Epidermal melanocyte (primary cell): ENCODE measurements at regions not wholly inside any gene's neighbourhood (a gene's known extent, or its start where the extent isn't known, plus 50 kb on each side); places are given as distances from the start of the nearest gene placed in this dataset.

Experiments used
- DNase-seq: peaks from one replicate; pipeline ENCODE4 v3.0.0; 2011; ENCODE audit warnings: low spot score; ENCODE audit not compliant: insufficient read length

GRCh38 chr1:195939844-195940243, 668.4 kb downstream of the KCNT2 start:
- no peak for DNase-seq

DNA sequence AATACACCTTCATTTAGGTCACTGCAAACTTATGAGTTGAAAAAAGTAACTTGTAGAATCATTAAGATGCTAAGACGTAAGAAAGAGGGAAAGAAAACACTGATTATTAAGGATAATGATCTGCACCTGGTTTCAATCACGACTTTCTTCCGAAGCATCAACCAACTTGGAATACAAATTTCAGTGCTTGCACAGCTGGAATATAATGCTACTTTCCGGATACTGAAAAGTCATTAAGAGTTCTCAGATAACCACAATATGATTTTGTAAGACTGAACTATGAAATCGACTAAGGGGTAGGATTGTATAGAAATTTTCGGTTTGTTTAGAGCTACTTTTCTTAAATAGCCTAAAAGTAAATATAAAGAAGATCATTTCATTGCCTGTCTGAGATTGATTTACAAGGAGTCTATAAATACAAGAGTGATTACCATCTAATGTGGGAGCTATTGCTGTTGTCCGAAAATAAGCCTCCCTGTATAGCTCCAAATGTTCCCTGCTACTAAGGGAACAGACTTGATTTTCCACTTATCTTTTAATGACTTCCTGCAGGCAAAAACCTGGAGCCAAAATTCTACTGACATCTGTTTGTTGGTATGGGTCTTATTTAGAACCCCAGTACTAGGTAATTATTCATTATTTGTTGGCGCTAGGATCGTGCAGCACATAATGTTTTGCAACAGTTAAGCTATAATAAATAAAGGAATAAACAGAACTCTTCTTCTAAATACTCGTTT, 673.3 kb downstream of the KCNT2 start:
- DNase-seq: no peak

GRCh38 chr1:195933835-195934234, 674.4 kb downstream of the KCNT2 start:
- no peak for DNase-seq

GRCh38 chr1:195915826-195916225, 692.4 kb downstream of the KCNT2 start:
- no peak for DNase-seq

DNA sequence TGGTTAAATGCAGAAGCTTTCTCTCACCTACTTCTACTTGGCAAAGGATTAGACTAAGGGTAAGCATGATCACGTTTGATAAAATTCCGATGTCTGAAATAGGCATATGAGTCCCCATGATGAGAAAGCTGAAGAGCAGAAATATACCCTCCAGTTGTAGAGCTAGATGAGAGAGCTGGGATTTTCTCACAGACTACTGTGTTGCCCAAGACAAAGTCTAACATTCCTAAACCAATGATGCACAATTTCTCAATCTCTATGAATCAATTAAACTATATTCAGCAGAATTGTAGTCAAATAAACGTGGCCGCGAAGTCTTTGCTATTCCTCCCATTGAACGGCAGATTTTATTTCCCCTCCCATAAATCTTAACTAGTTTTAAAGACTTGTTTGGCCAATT, 699.2 kb downstream of the KCNT2 start:
- no peak for DNase-seq

DNA sequence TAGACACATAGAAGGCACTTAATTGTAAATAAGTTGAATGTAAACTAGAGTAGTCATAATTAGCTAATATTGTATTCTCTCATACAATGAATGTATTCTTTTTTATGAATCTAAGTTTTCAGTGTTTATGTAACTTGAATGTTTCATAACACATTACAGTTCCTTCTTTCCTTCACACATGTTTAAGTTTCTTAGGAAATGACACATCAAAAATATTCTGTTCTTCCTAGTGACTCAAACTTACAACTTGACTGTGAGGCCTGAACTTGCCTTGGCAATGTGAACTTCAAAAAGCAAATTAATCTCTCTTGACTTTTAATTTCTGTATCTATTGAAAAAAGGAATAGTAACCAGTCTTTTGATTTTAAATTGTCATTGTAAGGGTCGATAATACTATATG, 700.1 kb downstream of the KCNT2 start:
- no peak for DNase-seq

DNA sequence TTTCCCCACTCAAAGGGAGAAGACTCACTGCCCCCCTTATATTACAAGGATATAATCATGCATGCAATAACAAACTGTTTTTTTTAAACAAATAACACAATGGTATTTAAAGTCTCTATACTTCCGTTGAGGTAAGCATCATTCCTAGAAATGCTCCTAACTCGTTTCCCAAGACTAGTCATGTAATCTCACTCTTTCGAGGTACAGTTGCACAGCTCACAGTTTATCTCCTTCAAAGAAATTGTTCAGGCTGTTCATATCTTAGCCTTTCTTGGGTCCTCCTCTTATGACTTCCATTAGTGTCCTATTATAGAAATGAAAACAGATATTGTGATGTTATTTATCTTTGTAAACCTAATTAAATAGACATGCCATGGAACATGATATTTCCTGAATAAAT, 705.0 kb downstream of the KCNT2 start:
- no peak for DNase-seq

DNA sequence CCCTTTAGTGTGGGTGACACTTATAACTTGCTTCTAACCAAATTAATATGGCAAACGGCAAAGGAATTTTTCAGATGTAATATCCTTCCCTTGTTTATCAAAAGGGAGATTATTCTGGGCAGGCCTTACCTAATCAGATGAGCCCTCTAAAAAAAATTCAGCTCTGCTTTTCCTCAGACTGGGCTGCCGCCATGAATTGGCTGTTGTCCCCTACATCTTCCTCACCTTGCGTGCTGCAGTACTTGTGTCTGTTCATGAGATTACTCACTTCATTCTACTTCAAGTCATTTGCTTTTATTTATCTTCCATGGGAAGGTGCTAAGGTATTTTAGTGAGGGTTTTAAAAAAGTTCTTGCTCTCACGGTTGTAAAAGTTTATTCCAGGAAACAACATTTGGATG, 705.5 kb downstream of the KCNT2 start:
- no peak for DNase-seq

GRCh38 chr1:195899762-195900352, 708.4 kb downstream of the KCNT2 start:
- DNase-seq: peak; percentile 19

- no peak for DNase-seq
These were observed 709.3 kb downstream of the KCNT2 start for GRCh38 chr1:195898924-195899323.

GRCh38 chr1:195898373-195898772, 709.9 kb downstream of the KCNT2 start:
- no peak for DNase-seq

DNA sequence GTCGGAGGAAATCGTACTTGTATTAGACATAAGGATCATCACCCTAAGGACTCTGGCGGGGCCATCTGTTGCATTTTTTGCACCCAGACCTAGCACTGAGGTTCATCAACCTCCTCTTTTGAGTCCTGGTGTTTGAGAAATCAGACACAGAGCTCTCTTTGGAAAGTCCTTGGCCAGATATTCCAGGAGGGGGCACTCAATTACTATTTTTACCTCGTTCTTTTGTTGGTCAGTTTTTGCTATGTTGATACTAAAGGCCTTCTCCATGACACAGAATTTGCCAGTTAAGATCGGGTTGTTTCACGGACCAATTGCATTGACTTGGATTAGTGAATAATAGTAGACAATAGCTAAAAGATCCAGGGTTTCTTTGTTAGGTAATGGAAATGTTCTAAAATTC, 711.2 kb downstream of the KCNT2 start:
- DNase-seq: no peak

DNA sequence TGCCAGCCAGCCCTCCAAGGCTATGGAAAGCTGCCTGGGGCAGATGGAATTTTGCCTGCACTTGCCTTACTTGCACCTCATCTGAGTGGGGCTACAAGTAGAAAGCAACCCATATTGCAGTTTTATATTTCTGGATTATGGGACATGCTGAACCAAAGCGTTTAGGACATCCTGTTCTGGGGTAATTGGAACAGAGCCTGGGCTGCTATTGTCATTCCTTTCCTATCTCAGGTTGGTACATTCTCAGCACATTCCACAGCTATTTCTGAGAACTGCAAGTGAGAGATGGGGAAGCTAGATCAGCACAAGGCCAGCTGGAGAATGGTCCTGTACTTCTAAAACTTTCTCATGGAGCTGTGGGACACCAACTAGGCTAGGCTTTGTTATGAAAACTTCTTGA, 713.8 kb downstream of the KCNT2 start:
- no peak for DNase-seq

GRCh38 chr1:195886000-195886399, 722.2 kb downstream of the KCNT2 start:
- DNase-seq: no peak

DNA sequence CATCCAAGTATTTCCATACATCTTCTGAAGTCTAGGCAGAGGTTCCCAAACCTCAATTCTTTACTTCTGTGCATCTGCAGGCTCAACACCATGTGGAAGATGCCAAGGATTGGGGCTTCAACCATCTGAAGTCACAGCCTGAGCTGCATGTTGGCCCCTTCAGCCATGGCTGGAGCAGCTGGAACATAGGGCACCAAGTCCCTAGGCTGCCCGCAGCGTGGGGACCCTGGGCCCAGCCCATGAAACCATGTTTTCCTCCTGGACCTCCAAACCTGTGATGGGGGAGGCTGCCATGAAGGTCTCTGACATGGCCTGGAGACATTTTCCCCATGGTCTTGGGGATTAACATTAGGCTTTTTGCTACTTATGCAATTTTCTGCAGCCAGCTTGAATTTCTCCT, 729.8 kb downstream of the KCNT2 start:
- no peak for DNase-seq

DNA sequence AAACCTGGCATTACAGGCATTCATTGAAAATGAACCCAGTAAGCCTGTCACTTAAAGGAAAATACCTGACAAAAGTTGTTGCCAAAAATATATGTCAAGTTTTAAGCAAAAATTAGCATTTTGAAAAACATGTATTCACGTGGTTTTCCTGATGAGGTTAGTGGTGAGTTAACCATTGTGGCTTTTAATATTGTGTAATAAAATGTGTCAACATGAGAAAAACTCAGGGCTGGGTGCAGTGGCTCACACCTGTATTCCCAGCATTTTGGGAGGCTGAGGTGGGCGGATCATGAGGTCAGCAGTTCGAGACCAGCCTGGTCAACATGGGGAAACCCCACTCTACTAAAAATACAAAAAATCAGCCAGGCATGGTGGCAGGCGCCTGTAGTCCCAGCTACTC, 731.4 kb downstream of the KCNT2 start:
- no peak for DNase-seq

GRCh38 chr1:195872376-195872775, 735.9 kb downstream of the KCNT2 start:
- no peak for DNase-seq

- no peak for DNase-seq
These were observed 740.6 kb downstream of the KCNT2 start for GRCh38 chr1:195867638-195868037.

DNA sequence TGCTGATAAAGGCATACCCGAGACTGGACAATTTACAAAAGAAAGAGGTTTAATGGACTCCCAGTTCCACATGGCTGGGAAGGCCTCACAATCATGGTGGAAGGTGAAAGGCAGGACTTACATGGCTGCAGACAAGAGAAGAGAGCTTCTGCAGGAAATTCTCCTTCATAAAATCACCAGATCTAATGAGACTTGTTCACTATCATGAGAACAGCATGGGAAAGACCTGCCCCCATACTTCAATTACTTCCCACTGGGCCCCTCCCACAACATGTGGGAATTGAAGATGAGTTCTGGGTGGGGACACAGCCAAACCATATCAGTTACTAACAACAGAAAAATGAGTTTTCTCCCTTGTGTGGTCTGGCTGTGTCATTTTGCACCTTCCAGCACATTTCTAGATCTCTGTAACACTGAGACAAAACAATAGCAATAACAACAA, 741.4 kb downstream of the KCNT2 start:
- DNase-seq: no peak

GRCh38 chr1:195866091-195866780, 742.0 kb downstream of the KCNT2 start:
- DNase-seq: no peak

DNA sequence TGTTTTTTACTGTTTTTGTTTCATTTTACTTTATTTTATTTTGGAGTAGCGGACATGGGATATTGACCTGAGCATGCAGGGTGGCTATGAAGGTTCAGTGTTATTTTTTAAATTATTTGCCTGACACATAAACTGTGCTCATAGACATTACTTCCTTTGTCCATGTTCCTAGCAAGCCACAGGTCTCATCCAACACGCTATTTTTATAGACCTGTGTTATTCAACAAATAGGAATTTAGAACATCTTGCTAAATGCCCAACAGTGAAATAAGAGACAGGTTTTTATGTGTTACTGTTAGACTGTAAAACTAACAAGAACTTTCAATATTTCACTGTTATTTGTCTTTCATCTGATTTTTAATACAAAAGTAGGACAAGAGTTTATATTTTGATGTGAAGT, 756.4 kb downstream of the KCNT2 start:
- DNase-seq: no peak

- DNase-seq: no peak
These were observed 757.1 kb downstream of the KCNT2 start for GRCh38 chr1:195851016-195851601.
